MCF 10A (cell line): ENCODE measurements at regions not wholly inside any gene's neighbourhood (a gene's known extent, or its start where the extent isn't known, plus 50 kb on each side); places are given as distances from the start of the nearest gene placed in this dataset.

Source experiments
- BruUV-seq: library from RNA; stranded (reverse); fragments of 400-500 nt; replicated peaks from 2 replicates; lab custom pipeline; 2021; lab: Mats Ljungman, UMichigan
- CTCF ChIA-PET: fragments of 300-600 bp; sonication (Branson Sonifier 250); formaldehyde crosslinking; extraction: SDS; loops from one replicate; lab custom pipeline; 2021; ENCODE audit warnings: antibody characterized with exemption, inconsistent platforms; lab: Yijun Ruan, JAX
- POLR2A ChIA-PET: fragments of 300-600, 350-650 bp; sonication (Branson Sonifier 250); formaldehyde crosslinking; extraction: SDS; loops from one replicate; lab custom pipeline; 2020; ENCODE audit warnings: antibody characterized with exemption, inconsistent platforms; lab: Yijun Ruan, JAX
- DNase-seq: peaks from one replicate; pipeline ENCODE4 v3.0.0-alpha.2; 2018; ENCODE audit not compliant: unreplicated experiment
- H3K27ac Mint-ChIP-seq: one replicate; pipeline ENCODE4 v1.8.0; 2022; ENCODE audit warnings: mild to moderate bottlenecking, low read depth, mixed read lengths; ENCODE audit not compliant: unreplicated experiment
- H3K27me3 Mint-ChIP-seq: one replicate; pipeline ENCODE4 v1.8.0; 2022; ENCODE audit warnings: mixed read lengths; ENCODE audit not compliant: insufficient read depth, unreplicated experiment
- H3K36me3 Mint-ChIP-seq: one replicate; pipeline ENCODE4 v1.8.0; 2022; ENCODE audit warnings: mild to moderate bottlenecking, moderate library complexity, mixed read lengths; ENCODE audit not compliant: insufficient read depth, unreplicated experiment
- H3K4me1 Mint-ChIP-seq: one replicate; pipeline ENCODE4 v1.8.0; 2022; ENCODE audit warnings: mixed read lengths; ENCODE audit not compliant: insufficient read depth, unreplicated experiment
- H3K4me3 Mint-ChIP-seq: one replicate; pipeline ENCODE4 v1.8.0; 2022; ENCODE audit warnings: mild to moderate bottlenecking, moderate library complexity, mixed read lengths; ENCODE audit not compliant: unreplicated experiment
- H3K9me3 Mint-ChIP-seq: one replicate; pipeline ENCODE4 v1.8.0; 2022; ENCODE audit warnings: mixed read lengths; ENCODE audit not compliant: unreplicated experiment
- CTCF ChIP-seq: fragments of 200-600 bp; IDR thresholded peaks from one replicate; pipeline ENCODE4 v1.8.0; 2022; ENCODE audit warnings: antibody characterized with exemption, mild to moderate bottlenecking; ENCODE audit not compliant: unreplicated experiment
- intact Hi-C: fragments of 100-400 bp; cut with micrococcal nuclease; formaldehyde crosslinking; loops from 2 replicates; pipeline ENCODE4 v1.14.1; 2022

- H3K4me3 Mint-ChIP-seq = no peak overlapping the region
- CTCF ChIA-PET = no interaction called here
- no peak overlapping the region for H3K27ac Mint-ChIP-seq
- intact Hi-C loops = no loop called here
- H3K4me1 Mint-ChIP-seq = no peaks in the 10 kb centered on the region
- no peak for DNase-seq
- no peaks in the 10 kb centered on the region for H3K36me3 Mint-ChIP-seq
- no peaks in the 10 kb centered on the region for H3K9me3 Mint-ChIP-seq
- BruUV-seq = no TSS peak
- TF ChIP-seq CTCF = no peak
- POLR2A ChIA-PET = interaction anchor here (0.7 kb wide), 2 partner anchors 15 to 797 kb away, joined by 3 to 5 read pairs; no protein-coding TSS in a partner anchor
- H3K27me3 Mint-ChIP-seq = no peaks in the 10 kb centered on the region
Observed at GRCh38 chr2:167681234-167682015, 566.0 kb downstream of the STK39 start.

DNA sequence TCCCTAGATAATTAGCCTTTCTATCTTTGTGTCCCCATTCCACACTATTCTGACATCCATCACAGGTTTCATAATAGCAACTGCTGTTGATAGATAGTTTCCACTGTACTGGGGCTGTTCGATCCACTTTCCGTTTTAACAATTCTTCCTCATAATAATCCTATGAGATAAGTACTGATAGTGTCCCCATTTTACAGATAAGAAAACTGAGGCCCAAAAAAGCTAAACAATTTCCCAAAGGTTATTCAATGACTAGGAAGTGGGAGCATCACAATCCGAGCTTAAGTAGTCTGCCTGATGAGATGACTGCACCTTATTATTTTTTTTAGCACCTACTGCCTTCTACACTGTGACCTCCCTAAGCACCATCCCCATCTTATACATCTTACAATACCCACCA is 569.2 kb downstream of the STK39 start:
- Mint-ChIP-seq H3K27me3 (no peaks in the 10 kb centered on the region), H3K36me3 (no peaks in the 10 kb centered on the region), H3K9me3 (no peaks in the 10 kb centered on the region), H3K4me1 (no peaks in the 10 kb centered on the region), H3K4me3 (no peak overlapping the region), H3K27ac (no peak overlapping the region)
- intact Hi-C loops = no loop called here
- ChIA-PET POLR2A (no interaction called here), CTCF (no interaction called here)
- no peak for TF ChIP-seq CTCF
- no TSS peak for BruUV-seq
- no peak for DNase-seq

- ChIA-PET CTCF (interaction anchor here (0.7 kb wide), 1 partner anchor 170 kb away, joined by 4 read pairs; no protein-coding TSS in a partner anchor), POLR2A (no interaction called here)
- no peak overlapping the region for H3K4me3 Mint-ChIP-seq
- intact Hi-C loops = no loop called here
- H3K9me3 Mint-ChIP-seq = peaks cover 9% of the 10 kb centered on the region
- DNase-seq = no peak
- no peaks in the 10 kb centered on the region for H3K4me1 Mint-ChIP-seq
- no peak overlapping the region for H3K27ac Mint-ChIP-seq
- TF ChIP-seq CTCF = no peak
- no TSS peak for BruUV-seq
- no peaks in the 10 kb centered on the region for H3K27me3 Mint-ChIP-seq
- no peaks in the 10 kb centered on the region for H3K36me3 Mint-ChIP-seq
Observed at GRCh38 chr2:167675906-167676305, 571.5 kb downstream of the STK39 start.

DNA sequence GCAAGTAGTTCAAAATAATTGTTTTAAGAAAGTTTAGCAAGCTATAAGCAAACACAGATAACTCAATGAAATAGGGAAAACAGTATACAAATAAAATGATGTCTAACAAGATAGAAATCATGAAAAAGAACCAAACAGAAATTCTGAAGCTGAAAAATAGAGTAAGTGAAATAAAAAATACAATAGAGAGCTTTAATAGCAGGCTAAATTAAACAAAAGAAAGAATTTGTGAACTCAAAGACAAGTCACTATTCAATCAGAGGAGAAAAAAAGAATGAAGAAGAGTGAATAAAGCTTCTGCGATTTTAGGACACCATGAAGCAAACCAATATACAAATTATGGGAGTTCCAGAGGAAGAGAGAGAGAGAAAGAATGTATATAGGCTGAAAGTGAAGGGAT is 576.8 kb downstream of the STK39 start:
- CTCF ChIA-PET = no interaction called here
- BruUV-seq = no TSS peak
- POLR2A ChIA-PET = no interaction called here
- H3K27me3 Mint-ChIP-seq = no peaks in the 10 kb centered on the region
- H3K36me3 Mint-ChIP-seq = no peaks in the 10 kb centered on the region
- no peak overlapping the region for H3K4me3 Mint-ChIP-seq
- no peak for TF ChIP-seq CTCF
- no peak overlapping the region for H3K27ac Mint-ChIP-seq
- no peak for DNase-seq
- intact Hi-C loops = no loop called here
- H3K9me3 Mint-ChIP-seq = peaks cover 16% of the 10 kb centered on the region
- no peaks in the 10 kb centered on the region for H3K4me1 Mint-ChIP-seq
